ENCODE measurements at regions not wholly inside any gene's neighbourhood (a gene's known extent, or its start where the extent isn't known, plus 50 kb on each side); places are given as distances from the start of the nearest gene placed in this dataset.

DNA sequence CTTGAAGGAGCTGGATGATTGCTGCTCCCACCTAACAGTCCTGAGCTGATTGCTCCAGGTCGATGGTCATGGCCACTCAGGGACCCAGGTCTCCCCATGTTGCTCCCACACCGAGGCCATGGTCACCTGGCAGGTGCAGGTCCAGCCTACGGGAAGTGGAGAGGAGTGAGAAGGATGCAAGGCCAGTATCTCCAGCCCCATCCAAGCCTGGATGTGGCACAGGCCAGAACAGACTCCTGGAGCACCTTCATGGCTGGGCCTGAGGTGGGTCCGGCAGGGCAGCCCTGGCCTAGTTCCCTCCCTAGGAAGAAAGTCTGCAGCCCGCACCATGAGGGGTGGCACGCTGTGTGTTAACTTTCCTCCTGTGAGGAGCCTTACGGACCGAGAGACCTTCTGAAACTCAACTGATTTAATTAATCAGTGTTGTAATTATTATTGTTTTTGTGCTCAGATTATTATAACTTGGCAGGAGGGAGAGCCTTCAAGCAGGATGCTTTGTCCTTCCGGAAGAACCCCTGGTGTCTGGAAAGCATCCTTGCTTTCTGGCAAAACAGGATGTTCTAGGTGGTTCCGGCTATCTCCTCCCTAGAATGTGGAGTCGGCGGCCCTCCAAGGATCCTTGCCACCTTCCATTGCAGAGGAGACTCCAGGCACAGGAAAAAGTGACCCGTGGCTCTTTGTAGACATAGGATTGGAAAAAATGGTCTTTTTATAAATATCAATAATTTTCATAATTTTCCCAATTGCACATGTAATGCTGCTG is 92.3 kb upstream of the ADRA2C start:
- Mint-ChIP-seq H3K36me3 (ENCODE audit: low read depth) (no peaks in the 10 kb centered on the region), H3K9me3 (peaks cover 2% of the 10 kb centered on the region), H3K27me3 (peaks cover 19% of the 10 kb centered on the region), H3K27ac (no peak overlapping the region), H3K4me1 (ENCODE audit: low read depth) (no peaks in the 10 kb centered on the region), H3K4me3 (no peak overlapping the region)
- peaks cover 5 to 13% of the 10 kb centered on the region in 2 experiments for H3K27me3 ChIP-seq (ENCODE audit: control insufficient read depth in 1 of 2, insufficient read depth in 2 of 2, low read length in 2 of 2)
- peaks cover 0 to 19% of the 10 kb centered on the region in 2 experiments for H3K9me3 ChIP-seq (ENCODE audit: control insufficient read depth in 1 of 2, insufficient read depth in 1 of 2, low read length in 2 of 2)
- no peak for ATAC-seq (ENCODE audit: poor library complexity)
- TF ChIP-seq, protein P1, sequence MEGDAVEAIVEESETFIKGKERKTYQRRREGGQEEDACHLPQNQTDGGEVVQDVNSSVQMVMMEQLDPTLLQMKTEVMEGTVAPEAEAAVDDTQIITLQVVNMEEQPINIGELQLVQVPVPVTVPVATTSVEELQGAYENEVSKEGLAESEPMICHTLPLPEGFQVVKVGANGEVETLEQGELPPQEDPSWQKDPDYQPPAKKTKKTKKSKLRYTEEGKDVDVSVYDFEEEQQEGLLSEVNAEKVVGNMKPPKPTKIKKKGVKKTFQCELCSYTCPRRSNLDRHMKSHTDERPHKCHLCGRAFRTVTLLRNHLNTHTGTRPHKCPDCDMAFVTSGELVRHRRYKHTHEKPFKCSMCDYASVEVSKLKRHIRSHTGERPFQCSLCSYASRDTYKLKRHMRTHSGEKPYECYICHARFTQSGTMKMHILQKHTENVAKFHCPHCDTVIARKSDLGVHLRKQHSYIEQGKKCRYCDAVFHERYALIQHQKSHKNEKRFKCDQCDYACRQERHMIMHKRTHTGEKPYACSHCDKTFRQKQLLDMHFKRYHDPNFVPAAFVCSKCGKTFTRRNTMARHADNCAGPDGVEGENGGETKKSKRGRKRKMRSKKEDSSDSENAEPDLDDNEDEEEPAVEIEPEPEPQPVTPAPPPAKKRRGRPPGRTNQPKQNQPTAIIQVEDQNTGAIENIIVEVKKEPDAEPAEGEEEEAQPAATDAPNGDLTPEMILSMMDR (IDR thresholded peaks at IDR 0.05), result no peak
- DNase-seq, result no peak
- POLR2A ChIA-PET, result no interaction called here
- intact Hi-C loops (cut with DNase I, micrococcal nuclease), result no loop called here
- CTCF ChIA-PET, result no interaction called here
- no peak overlapping the region for H3K4me3 ChIP-seq (ENCODE audit: low read length)
- H3K4me1 ChIP-seq (ENCODE audit: insufficient read depth, low read length), result no peaks in the 10 kb centered on the region
- H3K27ac ChIP-seq (ENCODE audit: low read depth in 1 of 2, low read length in 2 of 2), result no peak overlapping the region
- no peaks in the 10 kb centered on the region for H3K36me3 ChIP-seq (ENCODE audit: insufficient read depth, low read length)

DNA sequence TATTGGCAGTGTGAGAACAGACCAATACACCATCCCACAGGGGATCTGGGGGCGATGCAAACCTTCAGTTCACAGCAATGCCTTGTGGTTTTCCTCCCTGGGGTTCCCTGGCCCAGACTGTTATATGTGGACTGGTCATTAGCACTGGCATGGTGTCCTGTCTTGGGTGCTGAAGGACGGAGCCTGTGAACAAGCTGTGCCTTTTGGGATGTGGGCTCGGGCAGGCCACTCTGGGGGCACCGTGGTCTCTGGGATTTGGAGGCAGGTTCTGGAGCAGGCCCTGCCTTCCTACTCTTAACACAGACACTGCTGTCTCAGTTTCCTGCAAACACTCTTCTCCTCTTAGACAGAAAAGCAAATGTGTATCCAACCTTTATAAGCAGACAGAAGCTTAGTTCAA is 93.0 kb upstream of the ADRA2C start:
- no peak for DNase-seq
- POLR2A ChIA-PET, result no interaction called here

GRCh38 chr4:3672465-3672831 is 93.7 kb upstream of the ADRA2C start:
- Histone ChIP-seq H3K9me3 (ENCODE audit: control insufficient read depth in 1 of 2, insufficient read depth in 1 of 2, low read length in 2 of 2) (peaks cover 0 to 21% of the 10 kb centered on the region in 2 experiments), H3K36me3 (ENCODE audit: insufficient read depth, low read length) (no peaks in the 10 kb centered on the region), H3K4me3 (ENCODE audit: low read length) (no peak overlapping the region), H3K4me1 (ENCODE audit: insufficient read depth, low read length) (no peaks in the 10 kb centered on the region), H3K27me3 (ENCODE audit: control insufficient read depth in 1 of 2, insufficient read depth in 2 of 2, low read length in 2 of 2) (peaks cover 5 to 13% of the 10 kb centered on the region in 2 experiments), H3K27ac (ENCODE audit: low read depth in 1 of 2, low read length in 2 of 2) (no peak overlapping the region)
- H3K4me1 Mint-ChIP-seq (ENCODE audit: low read depth), result no peaks in the 10 kb centered on the region
- H3K4me3 Mint-ChIP-seq, result no peak overlapping the region
- CTCF ChIA-PET, result no interaction called here
- POLR2A ChIA-PET, result no interaction called here
- intact Hi-C loops (cut with DNase I, micrococcal nuclease), result no loop called here
- DNase-seq (no peak), ATAC-seq (ENCODE audit: poor library complexity) (no peak)
- H3K36me3 Mint-ChIP-seq (ENCODE audit: low read depth), result no peaks in the 10 kb centered on the region
- peaks cover 4% of the 10 kb centered on the region for H3K9me3 Mint-ChIP-seq
- no peak overlapping the region for H3K27ac Mint-ChIP-seq
- peaks cover 19% of the 10 kb centered on the region for H3K27me3 Mint-ChIP-seq
- TF ChIP-seq, protein P1 (IDR thresholded peaks at IDR 0.05), result no peak

More for the DNA sequence above, 93.0 kb upstream of the ADRA2C start:
- intact Hi-C loops (cut with DNase I, micrococcal nuclease), result no loop called here
- H3K9me3 Mint-ChIP-seq, result peaks cover 2% of the 10 kb centered on the region
- no peak overlapping the region for H3K27ac Mint-ChIP-seq
- Histone ChIP-seq H3K27ac (ENCODE audit: low read depth in 1 of 2, low read length in 2 of 2) (no peak overlapping the region), H3K36me3 (ENCODE audit: insufficient read depth, low read length) (no peaks in the 10 kb centered on the region), H3K27me3 (ENCODE audit: control insufficient read depth in 1 of 2, insufficient read depth in 2 of 2, low read length in 2 of 2) (peaks cover 5 to 13% of the 10 kb centered on the region in 2 experiments), H3K9me3 (ENCODE audit: control insufficient read depth in 1 of 2, insufficient read depth in 1 of 2, low read length in 2 of 2) (peaks cover 0 to 21% of the 10 kb centered on the region in 2 experiments), H3K4me1 (ENCODE audit: insufficient read depth, low read length) (no peaks in the 10 kb centered on the region), H3K4me3 (ENCODE audit: low read length) (no peak overlapping the region)
- no peaks in the 10 kb centered on the region for H3K36me3 Mint-ChIP-seq (ENCODE audit: low read depth)
- H3K27me3 Mint-ChIP-seq, result peaks cover 19% of the 10 kb centered on the region
- H3K4me1 Mint-ChIP-seq (ENCODE audit: low read depth), result no peaks in the 10 kb centered on the region
- no peak for ATAC-seq (ENCODE audit: poor library complexity)
- TF ChIP-seq, protein P1 (IDR thresholded peaks at IDR 0.05), result no peak
- CTCF ChIA-PET, result no interaction called here
- no peak overlapping the region for H3K4me3 Mint-ChIP-seq
